ENCODE measurements at regions not wholly inside any gene's neighbourhood (a gene's known extent, or its start where the extent isn't known, plus 50 kb on each side); places are given as distances from the start of the nearest gene placed in this dataset.

DNA sequence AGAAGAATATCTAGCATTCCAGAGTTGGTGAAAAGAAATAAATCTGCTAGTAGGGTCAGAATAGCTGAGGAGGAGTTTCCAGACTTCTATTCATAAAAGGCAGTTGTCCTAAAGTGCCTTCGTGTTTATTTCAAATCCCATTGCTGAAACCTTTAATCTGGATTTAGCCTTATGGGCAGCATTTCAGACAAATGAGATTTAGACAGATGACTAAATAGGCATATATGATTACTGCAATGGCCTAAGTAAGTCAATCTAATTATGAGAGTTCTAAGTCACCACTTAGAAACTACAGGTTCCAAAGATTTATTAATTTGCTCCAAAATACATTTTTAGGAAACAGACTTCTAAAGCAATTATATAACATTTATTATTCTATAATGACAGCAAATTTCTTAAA lies 368.7 kb downstream of the LIG4 start:
- TF ChIP-seq, protein P1, sequence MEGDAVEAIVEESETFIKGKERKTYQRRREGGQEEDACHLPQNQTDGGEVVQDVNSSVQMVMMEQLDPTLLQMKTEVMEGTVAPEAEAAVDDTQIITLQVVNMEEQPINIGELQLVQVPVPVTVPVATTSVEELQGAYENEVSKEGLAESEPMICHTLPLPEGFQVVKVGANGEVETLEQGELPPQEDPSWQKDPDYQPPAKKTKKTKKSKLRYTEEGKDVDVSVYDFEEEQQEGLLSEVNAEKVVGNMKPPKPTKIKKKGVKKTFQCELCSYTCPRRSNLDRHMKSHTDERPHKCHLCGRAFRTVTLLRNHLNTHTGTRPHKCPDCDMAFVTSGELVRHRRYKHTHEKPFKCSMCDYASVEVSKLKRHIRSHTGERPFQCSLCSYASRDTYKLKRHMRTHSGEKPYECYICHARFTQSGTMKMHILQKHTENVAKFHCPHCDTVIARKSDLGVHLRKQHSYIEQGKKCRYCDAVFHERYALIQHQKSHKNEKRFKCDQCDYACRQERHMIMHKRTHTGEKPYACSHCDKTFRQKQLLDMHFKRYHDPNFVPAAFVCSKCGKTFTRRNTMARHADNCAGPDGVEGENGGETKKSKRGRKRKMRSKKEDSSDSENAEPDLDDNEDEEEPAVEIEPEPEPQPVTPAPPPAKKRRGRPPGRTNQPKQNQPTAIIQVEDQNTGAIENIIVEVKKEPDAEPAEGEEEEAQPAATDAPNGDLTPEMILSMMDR (IDR thresholded peaks at IDR 0.05 in 2 of 3, conservative IDR thresholded peaks at IDR 0.05 in 1 of 3; ENCODE audit: borderline replicate concordance in 1 of 3, insufficient read depth in 1 of 3, low read depth in 2 of 3, low read length in 2 of 3), result no peak
- TF ChIP-seq EZH2phosphoT487 (IDR thresholded peaks at IDR 0.05; ENCODE audit: borderline replicate concordance) (no peak), POLR2AphosphoS5 (IDR thresholded peaks at IDR 0.05; ENCODE audit: low read depth, low read length) (no peak), POLR2A (IDR thresholded peaks at IDR 0.05; ENCODE audit: borderline replicate concordance, extremely low read depth, insufficient read depth, insufficient read length) (no peak), TCF7L2 (IDR thresholded peaks at IDR 0.05; ENCODE audit: borderline replicate concordance, extremely low read depth, insufficient read depth, insufficient read length) (no peak), SP1 (IDR thresholded peaks at IDR 0.05; ENCODE audit: low read depth) (no peak), SIN3A (IDR thresholded peaks at IDR 0.05; ENCODE audit: low read depth) (no peak), EGR1 (IDR thresholded peaks at IDR 0.05; ENCODE audit: low read depth) (no peak)
- TF ChIP-seq, protein P2, sequence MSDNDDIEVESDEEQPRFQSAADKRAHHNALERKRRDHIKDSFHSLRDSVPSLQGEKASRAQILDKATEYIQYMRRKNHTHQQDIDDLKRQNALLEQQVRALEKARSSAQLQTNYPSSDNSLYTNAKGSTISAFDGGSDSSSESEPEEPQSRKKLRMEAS (IDR thresholded peaks at IDR 0.05), result no peak
- TF ChIP-seq, protein P3, sequence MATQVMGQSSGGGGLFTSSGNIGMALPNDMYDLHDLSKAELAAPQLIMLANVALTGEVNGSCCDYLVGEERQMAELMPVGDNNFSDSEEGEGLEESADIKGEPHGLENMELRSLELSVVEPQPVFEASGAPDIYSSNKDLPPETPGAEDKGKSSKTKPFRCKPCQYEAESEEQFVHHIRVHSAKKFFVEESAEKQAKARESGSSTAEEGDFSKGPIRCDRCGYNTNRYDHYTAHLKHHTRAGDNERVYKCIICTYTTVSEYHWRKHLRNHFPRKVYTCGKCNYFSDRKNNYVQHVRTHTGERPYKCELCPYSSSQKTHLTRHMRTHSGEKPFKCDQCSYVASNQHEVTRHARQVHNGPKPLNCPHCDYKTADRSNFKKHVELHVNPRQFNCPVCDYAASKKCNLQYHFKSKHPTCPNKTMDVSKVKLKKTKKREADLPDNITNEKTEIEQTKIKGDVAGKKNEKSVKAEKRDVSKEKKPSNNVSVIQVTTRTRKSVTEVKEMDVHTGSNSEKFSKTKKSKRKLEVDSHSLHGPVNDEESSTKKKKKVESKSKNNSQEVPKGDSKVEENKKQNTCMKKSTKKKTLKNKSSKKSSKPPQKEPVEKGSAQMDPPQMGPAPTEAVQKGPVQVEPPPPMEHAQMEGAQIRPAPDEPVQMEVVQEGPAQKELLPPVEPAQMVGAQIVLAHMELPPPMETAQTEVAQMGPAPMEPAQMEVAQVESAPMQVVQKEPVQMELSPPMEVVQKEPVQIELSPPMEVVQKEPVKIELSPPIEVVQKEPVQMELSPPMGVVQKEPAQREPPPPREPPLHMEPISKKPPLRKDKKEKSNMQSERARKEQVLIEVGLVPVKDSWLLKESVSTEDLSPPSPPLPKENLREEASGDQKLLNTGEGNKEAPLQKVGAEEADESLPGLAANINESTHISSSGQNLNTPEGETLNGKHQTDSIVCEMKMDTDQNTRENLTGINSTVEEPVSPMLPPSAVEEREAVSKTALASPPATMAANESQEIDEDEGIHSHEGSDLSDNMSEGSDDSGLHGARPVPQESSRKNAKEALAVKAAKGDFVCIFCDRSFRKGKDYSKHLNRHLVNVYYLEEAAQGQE (IDR thresholded peaks at IDR 0.05; ENCODE audit: low read depth), result no peak
